KMS-11 (cell line): ENCODE measurements at regions not wholly inside any gene's neighbourhood (a gene's known extent, or its start where the extent isn't known, plus 50 kb on each side); places are given as distances from the start of the nearest gene placed in this dataset.
"Not testable (repeated sequence)": the region's sequence is repeated elsewhere in the genome, so short reads cannot be mapped to it uniquely, and the experiment has no call there.

Experiments
- H2AFZ ChIP-seq: fragments of 200-600 bp; sonication (generic); 2 replicates; pipeline ENCODE4 v1.6.1; 2016; ENCODE audit warnings: antibody characterized with exemption, mixed run types, low read depth
- H3K27ac ChIP-seq: fragments of 200-600 bp; sonication (generic); 2 replicates; pipeline ENCODE4 v1.6.1; 2016; ENCODE audit warnings: mild to moderate bottlenecking, mixed run types
- H3K27me3 ChIP-seq: fragments of 200-600 bp; sonication (generic); 2 replicates; pipeline ENCODE4 v1.6.1; 2017; ENCODE audit warnings: mild to moderate bottlenecking, low read depth, mixed run types, moderate library complexity; ENCODE audit not compliant: insufficient read depth
- H3K36me3 ChIP-seq: fragments of 200-600 bp; sonication (generic); 2 replicates; pipeline ENCODE4 v1.6.1; 2017; ENCODE audit warnings: mild to moderate bottlenecking, mixed run types; ENCODE audit not compliant: insufficient read depth
- H3K4me1 ChIP-seq: fragments of 200-600 bp; sonication (generic); 2 replicates; pipeline ENCODE4 v1.6.1; 2016; ENCODE audit warnings: mild to moderate bottlenecking, low read depth, mixed run types; ENCODE audit not compliant: poor library complexity, severe bottlenecking
- H3K4me2 ChIP-seq: fragments of 200-600 bp; sonication (generic); 2 replicates; pipeline ENCODE4 v1.7.0; 2016; ENCODE audit warnings: mild to moderate bottlenecking, mixed run types
- H3K4me3 ChIP-seq: fragments of 200-600 bp; sonication (generic); IDR thresholded peaks from 2 replicates; pipeline ENCODE4 v1.6.1; 2017; ENCODE audit warnings: low read depth, low read length, mixed read lengths; ENCODE audit not compliant: insufficient read depth
- H3K79me2 ChIP-seq: fragments of 200-600 bp; sonication (generic); 2 replicates; pipeline ENCODE4 v1.6.1; 2016; ENCODE audit warnings: low read depth, mixed run types; ENCODE audit not compliant: insufficient read depth
- H3K9ac ChIP-seq: fragments of 200-600 bp; sonication (generic); 2 replicates; pipeline ENCODE4 v1.6.1; 2016; ENCODE audit warnings: mild to moderate bottlenecking, mixed run types
- H4K20me1 ChIP-seq: fragments of 200-600 bp; sonication (generic); 2 replicates; pipeline ENCODE4 v1.6.1; 2016; ENCODE audit warnings: mild to moderate bottlenecking, mixed run types; ENCODE audit not compliant: insufficient read depth

DNA sequence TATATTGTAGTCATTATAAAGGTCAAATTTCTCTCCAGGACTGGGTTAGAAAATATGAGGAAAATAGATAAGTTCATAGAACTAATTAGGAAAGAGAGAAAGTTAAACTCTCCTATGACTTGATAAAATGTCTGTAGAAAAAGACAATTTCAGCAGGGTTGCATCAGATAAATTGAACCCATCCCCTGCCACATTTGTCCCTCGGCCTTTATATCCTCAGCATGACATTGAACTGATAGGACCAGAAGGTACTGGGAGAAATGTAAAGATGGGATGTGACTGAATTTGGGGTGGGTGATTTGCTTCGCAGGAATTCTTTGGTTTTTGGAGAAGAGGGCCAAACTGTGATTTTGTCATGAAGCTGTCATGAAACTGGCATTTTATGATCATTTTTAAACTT is 68.1 kb upstream of the KIF2A start:
- not testable (repeated sequence) for H3K36me3 ChIP-seq, H4K20me1 ChIP-seq, H3K4me2 ChIP-seq, H3K79me2 ChIP-seq, H2AFZ ChIP-seq, H3K27me3 ChIP-seq, H3K9ac ChIP-seq, H3K27ac ChIP-seq, H3K4me3 ChIP-seq
- peaks cover 36% of the 10 kb centered on the region for H3K4me1 ChIP-seq

DNA sequence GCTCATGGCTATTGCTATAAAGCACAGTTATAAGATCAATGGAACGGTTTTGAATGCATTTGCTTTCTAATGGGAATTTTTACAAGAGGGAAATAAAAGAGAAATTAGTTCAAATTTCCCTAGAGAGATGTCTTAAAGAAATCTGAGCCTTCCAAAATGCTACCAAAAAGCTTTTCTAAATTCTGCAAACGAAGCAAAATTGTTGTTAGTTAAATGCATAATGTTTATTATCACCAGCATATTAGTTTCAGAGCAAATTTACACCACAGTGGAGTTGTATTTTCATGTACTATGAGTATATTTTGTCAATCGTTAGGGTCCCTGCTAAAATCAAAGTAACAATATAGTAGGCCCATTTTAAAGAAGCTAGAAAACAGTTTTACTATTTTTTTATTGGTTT is 67.4 kb upstream of the KIF2A start:
- H3K9ac ChIP-seq, H3K36me3 ChIP-seq, H3K4me3 ChIP-seq, H3K27me3 ChIP-seq, H3K79me2 ChIP-seq, H3K4me2 ChIP-seq, H4K20me1 ChIP-seq, H2AFZ ChIP-seq, H3K27ac ChIP-seq: not testable (repeated sequence)
- peaks cover 31% of the 10 kb centered on the region for H3K4me1 ChIP-seq

DNA sequence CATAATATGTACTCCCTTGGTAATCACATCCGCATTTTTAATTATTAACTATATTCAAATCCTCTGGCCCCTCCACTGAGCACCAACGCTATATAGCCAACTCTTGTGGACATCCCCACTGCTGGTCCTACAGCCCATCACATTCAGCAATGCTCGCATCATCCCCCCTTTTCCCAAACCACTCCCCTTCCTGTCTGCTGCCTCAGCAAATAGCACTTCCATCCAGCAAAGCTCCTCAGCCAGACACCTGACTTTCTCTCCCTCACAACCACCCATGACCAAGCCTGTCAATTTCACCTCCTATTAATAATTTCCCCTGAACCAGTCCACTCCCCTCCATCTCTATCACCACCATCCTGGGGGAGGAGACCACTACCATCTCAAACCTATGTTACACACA is 65.5 kb upstream of the KIF2A start:
- not testable (repeated sequence) for H3K79me2 ChIP-seq, H3K36me3 ChIP-seq, H2AFZ ChIP-seq, H4K20me1 ChIP-seq, H3K4me3 ChIP-seq, H3K27me3 ChIP-seq, H3K9ac ChIP-seq, H3K4me2 ChIP-seq, H3K27ac ChIP-seq
- H3K4me1 ChIP-seq = peaks cover 23% of the 10 kb centered on the region

DNA sequence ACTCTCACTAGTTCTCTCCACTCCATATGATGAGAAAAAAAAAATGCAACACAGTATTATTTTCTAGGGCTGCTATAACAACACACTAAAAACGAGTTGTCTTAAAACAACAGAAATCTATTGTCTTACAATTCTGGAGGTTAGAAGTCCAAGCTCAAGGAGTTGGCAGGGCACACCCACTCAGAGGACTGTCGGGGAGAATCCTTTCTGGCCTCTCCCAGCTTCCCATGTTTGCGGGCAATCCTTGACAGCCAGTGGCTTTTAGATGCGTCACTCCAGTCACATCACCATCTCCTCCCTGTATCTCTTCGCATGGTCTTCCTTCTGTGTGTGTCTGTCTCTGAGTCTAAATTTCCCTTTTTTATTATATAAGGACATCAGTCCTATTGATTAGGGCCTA is 64.0 kb upstream of the KIF2A start:
- not testable (repeated sequence) for H2AFZ ChIP-seq

DNA sequence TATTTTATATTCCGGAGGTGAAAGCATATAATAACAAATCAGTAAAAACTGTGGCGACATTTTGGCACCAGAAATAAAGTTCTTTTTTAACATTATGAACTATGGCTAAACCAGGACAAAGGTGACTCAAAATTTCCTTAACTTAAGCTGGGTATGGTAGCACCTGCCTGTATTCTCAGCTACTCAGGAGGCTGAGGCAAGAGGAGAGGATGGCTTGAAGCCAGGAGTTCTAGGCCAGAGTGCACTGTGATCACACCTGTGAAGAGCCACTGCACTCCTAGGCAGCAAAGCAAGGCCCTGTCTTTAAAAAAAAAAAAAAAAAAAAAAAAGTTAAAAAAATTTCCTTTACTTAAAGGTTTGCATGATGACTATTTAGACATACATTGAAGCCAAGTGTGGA is 63.0 kb upstream of the KIF2A start:
- H3K4me2 ChIP-seq, H4K20me1 ChIP-seq: not testable (repeated sequence)

More for the DNA sequence above, 64.0 kb upstream of the KIF2A start:
- H3K4me3 ChIP-seq, H4K20me1 ChIP-seq, H3K27ac ChIP-seq, H3K9ac ChIP-seq, H3K79me2 ChIP-seq, H3K4me2 ChIP-seq, H3K36me3 ChIP-seq, H3K27me3 ChIP-seq: not testable (repeated sequence)
- H3K4me1 ChIP-seq = peaks cover 12% of the 10 kb centered on the region

DNA sequence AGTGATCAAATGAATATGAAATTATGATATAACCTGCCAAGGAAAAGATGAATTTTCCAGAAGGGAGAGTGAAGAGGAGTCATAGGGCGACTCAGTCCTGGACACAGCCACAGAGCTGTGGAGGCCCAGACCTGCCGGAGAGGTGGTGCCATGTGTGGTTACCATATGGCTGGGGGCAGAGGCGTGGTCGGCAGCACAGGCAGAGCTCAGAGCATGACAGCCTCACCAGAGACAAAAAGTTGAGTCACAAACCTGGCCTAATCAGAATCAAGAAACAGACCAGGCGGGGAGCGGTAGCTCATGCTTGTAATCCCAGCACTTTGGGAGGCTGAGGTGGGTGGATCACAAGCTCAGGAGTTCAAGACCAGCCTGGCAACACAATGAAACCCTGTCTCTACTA is 57.8 kb upstream of the KIF2A start:
- not testable (repeated sequence) for H3K27ac ChIP-seq, H3K79me2 ChIP-seq, H3K9ac ChIP-seq, H3K4me1 ChIP-seq, H3K4me3 ChIP-seq, H4K20me1 ChIP-seq, H3K36me3 ChIP-seq, H3K27me3 ChIP-seq, H2AFZ ChIP-seq, H3K4me2 ChIP-seq

More for the DNA sequence above, 63.0 kb upstream of the KIF2A start:
- H3K36me3 ChIP-seq, H3K27ac ChIP-seq, H3K9ac ChIP-seq, H2AFZ ChIP-seq, H3K4me3 ChIP-seq, H3K4me1 ChIP-seq, H3K27me3 ChIP-seq, H3K79me2 ChIP-seq: not testable (repeated sequence)

DNA sequence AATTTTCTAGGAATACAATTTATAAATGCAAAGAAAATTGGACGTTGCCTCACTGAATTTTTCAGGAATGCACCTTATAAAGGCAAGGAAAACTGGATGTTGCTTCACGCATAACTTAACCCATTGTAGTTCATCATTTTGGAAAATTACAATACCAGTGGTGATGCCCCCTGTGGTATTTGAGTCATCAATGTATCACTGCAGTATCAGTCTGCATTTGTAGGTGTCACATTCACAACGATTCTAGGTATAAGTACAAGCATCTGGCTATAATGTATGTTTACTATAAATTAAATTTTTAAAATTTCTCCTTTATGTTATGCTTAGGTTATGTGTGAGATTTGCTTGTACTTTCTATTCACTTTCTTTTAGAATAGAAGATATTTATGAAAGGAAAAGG is 55.9 kb upstream of the KIF2A start:
- not testable (repeated sequence) for H3K79me2 ChIP-seq, H2AFZ ChIP-seq, H3K36me3 ChIP-seq, H3K27me3 ChIP-seq, H3K4me2 ChIP-seq, H3K27ac ChIP-seq, H4K20me1 ChIP-seq, H3K4me1 ChIP-seq, H3K9ac ChIP-seq, H3K4me3 ChIP-seq

DNA sequence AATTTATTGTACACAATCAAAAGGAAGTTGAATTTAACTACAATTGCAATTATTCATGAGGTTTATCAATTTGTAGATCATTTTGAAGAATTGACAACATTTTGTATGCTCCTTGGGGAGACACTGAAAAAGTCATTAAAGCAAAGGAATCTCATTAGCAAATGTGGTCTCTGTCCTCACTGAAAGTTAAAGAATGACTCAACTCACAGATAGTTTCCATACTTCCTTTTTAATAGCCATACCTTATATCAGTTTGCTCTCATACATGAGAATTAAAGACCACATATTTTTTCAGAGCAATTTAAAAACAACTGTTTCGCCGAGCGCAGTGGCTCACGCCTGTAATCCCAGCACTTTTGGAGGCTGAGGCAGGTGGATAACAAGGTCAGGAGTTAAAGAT is 55.1 kb upstream of the KIF2A start:
- not testable (repeated sequence) for H3K9ac ChIP-seq, H3K79me2 ChIP-seq, H3K4me3 ChIP-seq, H2AFZ ChIP-seq, H3K27me3 ChIP-seq, H3K36me3 ChIP-seq, H3K4me2 ChIP-seq, H3K4me1 ChIP-seq, H4K20me1 ChIP-seq, H3K27ac ChIP-seq

DNA sequence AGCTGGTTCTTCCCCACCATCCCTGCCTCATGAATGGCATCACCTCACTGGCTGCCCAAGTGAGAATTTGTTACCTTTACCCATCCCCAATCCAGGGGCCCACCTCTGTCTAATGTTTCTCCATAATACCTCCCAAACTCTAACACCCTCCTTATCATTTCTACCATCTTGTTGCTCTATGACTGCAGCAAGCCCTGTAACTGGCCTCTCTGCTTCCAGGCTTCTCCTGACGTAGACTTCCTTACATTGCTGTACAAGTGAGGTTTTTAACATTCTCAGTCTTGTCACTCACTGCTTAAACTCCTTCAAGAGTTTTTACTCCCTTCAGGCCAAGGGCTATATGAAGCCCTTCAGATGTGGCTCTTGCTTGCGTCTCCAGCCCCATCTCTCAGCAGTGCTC is 53.5 kb upstream of the KIF2A start:
- H3K36me3 ChIP-seq, H3K27me3 ChIP-seq, H3K4me2 ChIP-seq, H3K9ac ChIP-seq, H3K4me1 ChIP-seq, H2AFZ ChIP-seq, H3K4me3 ChIP-seq, H3K79me2 ChIP-seq, H3K27ac ChIP-seq, H4K20me1 ChIP-seq: not testable (repeated sequence)

DNA sequence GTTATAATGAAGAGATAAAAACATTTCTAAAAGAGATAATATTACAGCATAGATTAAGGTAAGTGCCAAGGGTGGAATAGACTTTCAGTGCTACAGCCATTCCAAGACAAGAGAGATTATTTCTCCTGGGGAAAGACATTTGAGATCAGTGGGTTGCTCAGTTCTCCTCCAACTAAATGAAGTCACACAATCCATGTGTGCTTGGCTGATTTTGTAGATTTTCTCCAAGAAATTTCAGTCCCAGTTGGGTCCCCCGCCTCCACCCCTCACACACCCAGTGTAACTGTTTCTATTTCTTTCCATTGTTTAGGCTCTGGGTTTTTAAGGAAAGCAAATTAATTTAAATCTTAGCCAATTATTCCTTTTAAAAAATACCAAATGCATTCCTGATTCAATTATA is 50.5 kb upstream of the KIF2A start:
- not testable (repeated sequence) for H3K79me2 ChIP-seq, H3K9ac ChIP-seq, H3K27ac ChIP-seq, H4K20me1 ChIP-seq, H3K27me3 ChIP-seq, H2AFZ ChIP-seq, H3K4me2 ChIP-seq, H3K36me3 ChIP-seq, H3K4me1 ChIP-seq, H3K4me3 ChIP-seq
